GM18951 (cell line): ENCODE measurements at regions not wholly inside any gene's neighbourhood (a gene's known extent, or its start where the extent isn't known, plus 50 kb on each side); places are given as distances from the start of the nearest gene placed in this dataset.

Experiments
- POLR2A ChIP-seq: IDR thresholded peaks from 4 replicates; pipeline ENCODE4 v1.6.1; 2011; ENCODE audit warnings: mild to moderate bottlenecking; ENCODE audit not compliant: insufficient read length, insufficient read depth; ENCODE audit errors: extremely low read depth
- in situ Hi-C: fragments of 300-500 bp; cut with MboI; formaldehyde crosslinking; loops from one replicate; pipeline ENCODE4 v1.12.0; 2022; ENCODE audit warnings: low sequenced_read_pairs, mixed read lengths, inconsistent platforms; ENCODE audit not compliant: unreplicated experiment

- no peak for TF ChIP-seq POLR2A
- in situ Hi-C loops = no loop called here
Observed at GRCh38 chr20:11045412-11046175, 371.8 kb upstream of the JAG1 start.

- in situ Hi-C loops = no loop called here
- no peak for TF ChIP-seq POLR2A
Observed at GRCh38 chr20:11047559-11047958, 373.8 kb upstream of the JAG1 start.

GRCh38 chr20:11048739-11049138 lies 374.9 kb upstream of the JAG1 start:
- TF ChIP-seq POLR2A = no peak

GRCh38 chr20:11050350-11050749 lies 376.6 kb upstream of the JAG1 start:
- no peak for TF ChIP-seq POLR2A
- in situ Hi-C loops = no loop called here

More at GRCh38 chr20:11048739-11049138, 374.9 kb upstream of the JAG1 start:
- in situ Hi-C loops = no loop called here

GRCh38 chr20:11051136-11051535 lies 377.3 kb upstream of the JAG1 start:
- in situ Hi-C loops = no loop called here

GRCh38 chr20:11053310-11053709 lies 379.5 kb upstream of the JAG1 start:
- no peak for TF ChIP-seq POLR2A
- in situ Hi-C loops = no loop called here

More at GRCh38 chr20:11051136-11051535, 377.3 kb upstream of the JAG1 start:
- TF ChIP-seq POLR2A = no peak

- no peak for TF ChIP-seq POLR2A
- in situ Hi-C loops = no loop called here
Observed at GRCh38 chr20:11054266-11054993, 380.6 kb upstream of the JAG1 start.

GRCh38 chr20:11056414-11056813 lies 382.6 kb upstream of the JAG1 start:
- no peak for TF ChIP-seq POLR2A
- in situ Hi-C loops = no loop called here

GRCh38 chr20:11057624-11058023 lies 383.8 kb upstream of the JAG1 start:
- no peak for TF ChIP-seq POLR2A
- in situ Hi-C loops = no loop called here

- no peak for TF ChIP-seq POLR2A
- in situ Hi-C loops = no loop called here
Observed at GRCh38 chr20:11059659-11060058, 385.9 kb upstream of the JAG1 start.

- TF ChIP-seq POLR2A = no peak
- in situ Hi-C loops = no loop called here
Observed at GRCh38 chr20:11060423-11061185, 386.8 kb upstream of the JAG1 start.

GRCh38 chr20:11063444-11063843 lies 389.6 kb upstream of the JAG1 start:
- TF ChIP-seq POLR2A = no peak
- in situ Hi-C loops = no loop called here

GRCh38 chr20:11064946-11065345 lies 391.1 kb upstream of the JAG1 start:
- no peak for TF ChIP-seq POLR2A
- in situ Hi-C loops = no loop called here

GRCh38 chr20:11067359-11067758 lies 393.6 kb upstream of the JAG1 start:
- no peak for TF ChIP-seq POLR2A

GRCh38 chr20:11072982-11073381 lies 399.2 kb upstream of the JAG1 start:
- no peak for TF ChIP-seq POLR2A
- in situ Hi-C loops = no loop called here

More at GRCh38 chr20:11067359-11067758, 393.6 kb upstream of the JAG1 start:
- in situ Hi-C loops = no loop called here
